HG02870 (cell line): ENCODE measurements at regions not wholly inside any gene's neighbourhood (a gene's known extent, or its start where the extent isn't known, plus 50 kb on each side); places are given as distances from the start of the nearest gene placed in this dataset.
A peak's percentile ranks its signal among the peaks of the same experiment; 100 is the strongest.

ENCODE experiments used
- ATAC-seq: cut with Tn5 transposase; IDR thresholded peaks from one replicate; pipeline ENCODE4 v1.9.1; 2021; ENCODE audit warnings: mild to moderate bottlenecking, moderate library complexity; ENCODE audit not compliant: unreplicated experiment

GRCh38 chr6:22878706-22879105 lies 309.3 kb downstream of the HDGFL1 start:
- ATAC-seq = no peak

- no peak for ATAC-seq
Measured at GRCh38 chr6:22880686-22881433, 311.5 kb downstream of the HDGFL1 start.

- ATAC-seq = no peak
Measured at GRCh38 chr6:22882581-22882980, 313.2 kb downstream of the HDGFL1 start.

- no peak for ATAC-seq
Measured at GRCh38 chr6:22883061-22883717, 313.8 kb downstream of the HDGFL1 start.

- no peak for ATAC-seq
Measured at GRCh38 chr6:22884456-22884855, 315.1 kb downstream of the HDGFL1 start.

GRCh38 chr6:22886650-22887581 lies 317.6 kb downstream of the HDGFL1 start:
- peak; percentile 66 for ATAC-seq

- no peak for ATAC-seq
Measured at GRCh38 chr6:22888163-22888752, 318.9 kb downstream of the HDGFL1 start.

- ATAC-seq = no peak
Measured at GRCh38 chr6:22891934-22892333, 322.6 kb downstream of the HDGFL1 start.

- no peak for ATAC-seq
Measured at GRCh38 chr6:22892452-22892851, 323.1 kb downstream of the HDGFL1 start.

- no peak for ATAC-seq
Measured at GRCh38 chr6:22896696-22897095, 327.3 kb downstream of the HDGFL1 start.

GRCh38 chr6:22899426-22899825 lies 330.1 kb downstream of the HDGFL1 start:
- no peak for ATAC-seq

- ATAC-seq = no peak
Measured at GRCh38 chr6:22903826-22904225, 334.5 kb downstream of the HDGFL1 start.

- ATAC-seq = no peak
Measured at GRCh38 chr6:22904431-22904830, 335.1 kb downstream of the HDGFL1 start.

GRCh38 chr6:22906091-22906549 lies 336.8 kb downstream of the HDGFL1 start:
- ATAC-seq = no peak

GRCh38 chr6:22907085-22907484 lies 337.7 kb downstream of the HDGFL1 start:
- ATAC-seq = no peak

GRCh38 chr6:22910370-22910769 lies 341.0 kb downstream of the HDGFL1 start:
- no peak for ATAC-seq

GRCh38 chr6:22913612-22914011 lies 344.2 kb downstream of the HDGFL1 start:
- ATAC-seq = no peak

GRCh38 chr6:22917344-22917743 lies 348.0 kb downstream of the HDGFL1 start:
- ATAC-seq = no peak

- ATAC-seq = no peak
Measured at GRCh38 chr6:22921828-22922227, 352.5 kb downstream of the HDGFL1 start.

GRCh38 chr6:22925304-22925835 lies 356.0 kb downstream of the HDGFL1 start:
- no peak for ATAC-seq
